SK-N-SH (cell line): ENCODE measurements at regions not wholly inside any gene's neighbourhood (a gene's known extent, or its start where the extent isn't known, plus 50 kb on each side); places are given as distances from the start of the nearest gene placed in this dataset.

Experiments used
- CTCF ChIA-PET: fragments of 300-600, 350-600 bp; formaldehyde crosslinking; extraction: SDS; loops from one replicate; lab custom pipeline; 2021; lab: Yijun Ruan, JAX
- POLR2A ChIA-PET: fragments of 350-600 bp; sonication (Branson Sonifier 250); formaldehyde crosslinking; extraction: SDS; loops from one replicate; lab custom pipeline; 2020; ENCODE audit warnings: antibody characterized with exemption, inconsistent platforms; lab: Yijun Ruan, JAX
- DNase-seq: peaks from one replicate; pipeline ENCODE4 v3.0.0; 2012
- H2AFZ ChIP-seq: fragments of 200-600 bp; sonication (generic); 2 replicates; pipeline ENCODE4 v1.8.1; 2016; ENCODE audit warnings: antibody characterized with exemption, mild to moderate bottlenecking, low read depth
- H3F3A ChIP-seq: fragments of 200-600 bp; sonication (generic); replicated peaks from 2 replicates; pipeline ENCODE3; 2016; ENCODE audit warnings: antibody characterized with exemption, mild to moderate bottlenecking; ENCODE audit not compliant: insufficient read depth
- H3K27ac ChIP-seq, 2 experiments: fragments of 200-500 bp in 1 of 2; fragments of 200-600 bp in 1 of 2; sonication (Bioruptor generic) in 1 of 2; sonication (generic), shearing (Covaris generic) in 1 of 2; 2 replicates each; pipeline versions ENCODE4 v1.5.1 to v1.6.1; 2014 to 2016; ENCODE audit warnings: low read depth in 2 of 2, inconsistent platforms in 1 of 2, low read length in 1 of 2, mild to moderate bottlenecking in 1 of 2, mixed read lengths in 1 of 2
- H3K27me3 ChIP-seq: fragments of 200-600 bp; sonication (generic), shearing (Covaris generic); 2 replicates; pipeline ENCODE4 v1.6.1; 2016; ENCODE audit warnings: mixed run types; ENCODE audit not compliant: insufficient read depth
- H3K36me3 ChIP-seq, 2 experiments: fragments of 200-500 bp in 1 of 2; fragments of 200-600 bp in 1 of 2; sonication (Bioruptor generic) in 1 of 2; sonication (generic) in 1 of 2; replicated peaks in 1 of 2; 2 replicates each; pipeline versions ENCODE3 to v1.5.1; 2014 to 2016; ENCODE audit warnings: low read length in 1 of 2, mild to moderate bottlenecking in 1 of 2; ENCODE audit not compliant: insufficient read depth in 2 of 2, control insufficient read depth in 1 of 2
- H3K4me1 ChIP-seq, 2 experiments: fragments of 200-500 bp in 1 of 2; fragments of 200-600 bp in 1 of 2; sonication (Bioruptor generic) in 1 of 2; sonication (generic), shearing (Covaris generic) in 1 of 2; 2 replicates each; pipeline versions ENCODE4 v1.5.1 to v1.6.1; 2014 to 2016; ENCODE audit warnings: low read depth in 1 of 2, low read length in 1 of 2, mixed run types in 1 of 2; ENCODE audit not compliant: insufficient read depth in 2 of 2, control insufficient read depth in 1 of 2
- H3K4me2 ChIP-seq: fragments of 200-600 bp; sonication (generic), shearing (Covaris generic); 2 replicates; pipeline ENCODE4 v1.6.1; 2017; ENCODE audit warnings: mixed run types
- H3K4me3 ChIP-seq, 2 experiments: fragments of 200-500 bp in 1 of 2; fragments of 200-600 bp in 1 of 2; sonication (Bioruptor generic) in 1 of 2; sonication (generic), shearing (Covaris generic) in 1 of 2; 2 replicates each; pipeline versions ENCODE4 v1.5.1 to v1.8.1; 2014 to 2016; ENCODE audit warnings: low read depth in 2 of 2, inconsistent platforms in 1 of 2, low read length in 1 of 2, mild to moderate bottlenecking in 1 of 2, mixed read lengths in 1 of 2, moderate library complexity in 1 of 2
- H3K79me2 ChIP-seq: fragments of 200-600 bp; sonication (generic); 2 replicates; pipeline ENCODE4 v1.8.1; 2017; ENCODE audit warnings: mild to moderate bottlenecking; ENCODE audit not compliant: insufficient read depth
- H3K9ac ChIP-seq: fragments of 200-600 bp; sonication (generic); 2 replicates; pipeline ENCODE4 v1.6.1; 2017; ENCODE audit warnings: mixed run types
- H3K9me2 ChIP-seq: fragments of 200-600 bp; sonication (generic); 2 replicates; pipeline ENCODE4 v1.6.1; 2017; ENCODE audit warnings: mixed run types
- H3K9me3 ChIP-seq: fragments of 200-600 bp; sonication (generic); 2 replicates; pipeline ENCODE4 v1.6.1; 2017; ENCODE audit warnings: mixed run types, mild to moderate bottlenecking, moderate library complexity
- H4K20me1 ChIP-seq: fragments of 200-600 bp; sonication (generic); 2 replicates; pipeline ENCODE4 v1.6.1; 2017; ENCODE audit warnings: mild to moderate bottlenecking, mixed run types; ENCODE audit not compliant: insufficient read depth
- CTCF ChIP-seq: fragments of 200-600 bp; sonication (generic); IDR thresholded peaks from 2 replicates; pipeline ENCODE4 v1.6.1; 2017; ENCODE audit warnings: antibody characterized with exemption, mild to moderate bottlenecking, moderate library complexity
- ELF1 ChIP-seq: IDR thresholded peaks from 2 replicates; pipeline ENCODE4 v1.4.0; 2012
- FOSL2 ChIP-seq: IDR thresholded peaks from 2 replicates; pipeline ENCODE4 v1.4.0; 2012; ENCODE audit warnings: low read depth, mild to moderate bottlenecking, moderate library complexity, borderline replicate concordance
- GABPA ChIP-seq: IDR thresholded peaks from 2 replicates; pipeline ENCODE4 v1.4.0; 2012; ENCODE audit warnings: low read depth, mild to moderate bottlenecking
- GATA2 ChIP-seq: sonication (generic); formaldehyde crosslinking; IDR thresholded peaks from 2 replicates; pipeline ENCODE4 v1.5.0; 2020; ENCODE audit warnings: mild to moderate bottlenecking, missing genetic modification reagents
- IRF3 ChIP-seq: fragments of 150-350 bp; IDR thresholded peaks from 2 replicates; pipeline ENCODE4 v1.6.1; 2016; ENCODE audit warnings: mild to moderate bottlenecking, low read depth, low read length
- MAX ChIP-seq: IDR thresholded peaks from 2 replicates; pipeline ENCODE4 v1.4.0; 2012; ENCODE audit warnings: low read depth
- MEF2A ChIP-seq: IDR thresholded peaks from 2 replicates; pipeline ENCODE4 v1.4.0; 2012; ENCODE audit warnings: low read depth, borderline replicate concordance
- MXI1 ChIP-seq: IDR thresholded peaks from 2 replicates; pipeline ENCODE4 v1.6.1; 2012; ENCODE audit warnings: mild to moderate bottlenecking, low read depth, low read length, improper control_type of control experiment
- NFIC ChIP-seq: IDR thresholded peaks from 2 replicates; pipeline ENCODE4 v1.4.0; 2012; ENCODE audit warnings: borderline replicate concordance
- PBX3 ChIP-seq: IDR thresholded peaks from 2 replicates; pipeline ENCODE4; 2012
- RFX5 ChIP-seq: IDR thresholded peaks from 2 replicates; pipeline ENCODE4 v1.6.1; 2012; ENCODE audit warnings: mild to moderate bottlenecking, improper control_type of control experiment, low read length
- SIN3A ChIP-seq: IDR thresholded peaks from 2 replicates; pipeline ENCODE4 v1.6.1; 2012; ENCODE audit warnings: low read depth, mild to moderate bottlenecking, low read length, moderate library complexity, borderline replicate concordance
- SMC3 ChIP-seq: IDR thresholded peaks from 2 replicates; pipeline ENCODE4 v1.6.1; 2012; ENCODE audit warnings: low read depth, low read length, improper control_type of control experiment
- TEAD4 ChIP-seq: IDR thresholded peaks from 2 replicates; pipeline ENCODE4 v1.4.0; 2012; ENCODE audit warnings: mild to moderate bottlenecking, borderline replicate concordance; ENCODE audit not compliant: insufficient read depth
- USF1 ChIP-seq: IDR thresholded peaks from 2 replicates; pipeline ENCODE4 v1.4.0; 2012; ENCODE audit warnings: low read depth, borderline replicate concordance
- USF2 ChIP-seq: fragments of 150-350 bp; IDR thresholded peaks from 2 replicates; pipeline ENCODE4 v1.6.1; 2017; ENCODE audit warnings: antibody characterized with exemption, low read length, low read depth, borderline replicate concordance
- YY1 ChIP-seq: IDR thresholded peaks from 2 replicates; pipeline ENCODE4 v1.4.0; 2012; ENCODE audit warnings: low read depth, mild to moderate bottlenecking
- ZBTB33 ChIP-seq: IDR thresholded peaks from 2 replicates; pipeline ENCODE4 v1.4.0; 2012; ENCODE audit warnings: low read depth, borderline replicate concordance
- WGBS: methylation state at CpG from one replicate; pipeline ENCODE4 v1.1.6; 2017; ENCODE audit warnings: low lambda C conversion rate; 5-methylcytosine and 5-hydroxymethylcytosine counted together

- Histone ChIP-seq H3K36me3 (no peaks in the 10 kb centered on the region), H3K9ac (no peak overlapping the region), H3K4me1 (no peaks in the 10 kb centered on the region), H3K9me2 (no peaks in the 10 kb centered on the region), H3K9me3 (no peaks in the 10 kb centered on the region; the same call in 1 of the 2 replicates), H4K20me1 (no peaks in the 10 kb centered on the region), H3K79me2 (no peaks in the 10 kb centered on the region), H3K27me3 (no peaks in the 10 kb centered on the region), H3K4me3 (no peak overlapping the region), H3K4me2 (no peak overlapping the region), H2AFZ (no peak overlapping the region), H3K27ac (no peak overlapping the region), H3F3A (no peaks in the 10 kb centered on the region)
- POLR2A ChIA-PET: no interaction called here
- DNase-seq: no peak
- TF ChIP-seq GATA2 (CRISPR knock-in tag): no peak
- TF ChIP-seq FOSL2: no peak
- TF ChIP-seq SIN3A: no peak
- no peak for TF ChIP-seq NFIC
- no peak for TF ChIP-seq USF1
- TF ChIP-seq ELF1: no peak
- no peak for TF ChIP-seq IRF3
- no peak for TF ChIP-seq MEF2A
- TF ChIP-seq GABPA: no peak
- TF ChIP-seq PBX3: no peak
- no peak for TF ChIP-seq MAX
- no peak for TF ChIP-seq SMC3
- TF ChIP-seq ZBTB33: no peak
- TF ChIP-seq YY1: no peak
- TF ChIP-seq TEAD4: no peak
- no peak for TF ChIP-seq RFX5
- no peak for TF ChIP-seq CTCF
- TF ChIP-seq USF2: no peak
- no peak for TF ChIP-seq MXI1
- CTCF ChIA-PET: no interaction called here
- 75% methylated on average over 2 of the region's 2 CpGs for WGBS
Observed at GRCh38 chr18:39191058-39191457, 1625.5 kb upstream of the CELF4 start.
